NCI-H1048 (cell line): ENCODE measurements at regions not wholly inside any gene's neighbourhood (a gene's known extent, or its start where the extent isn't known, plus 50 kb on each side); places are given as distances from the start of the nearest gene placed in this dataset.
"Not testable (repeated sequence)": the region's sequence is repeated elsewhere in the genome, so short reads cannot be mapped to it uniquely, and the experiment has no call there.

ENCODE experiments used
- DNase-seq: peaks from one replicate; lab custom pipeline; 2025; lab: John Stamatoyannopoulos, UW

DNA sequence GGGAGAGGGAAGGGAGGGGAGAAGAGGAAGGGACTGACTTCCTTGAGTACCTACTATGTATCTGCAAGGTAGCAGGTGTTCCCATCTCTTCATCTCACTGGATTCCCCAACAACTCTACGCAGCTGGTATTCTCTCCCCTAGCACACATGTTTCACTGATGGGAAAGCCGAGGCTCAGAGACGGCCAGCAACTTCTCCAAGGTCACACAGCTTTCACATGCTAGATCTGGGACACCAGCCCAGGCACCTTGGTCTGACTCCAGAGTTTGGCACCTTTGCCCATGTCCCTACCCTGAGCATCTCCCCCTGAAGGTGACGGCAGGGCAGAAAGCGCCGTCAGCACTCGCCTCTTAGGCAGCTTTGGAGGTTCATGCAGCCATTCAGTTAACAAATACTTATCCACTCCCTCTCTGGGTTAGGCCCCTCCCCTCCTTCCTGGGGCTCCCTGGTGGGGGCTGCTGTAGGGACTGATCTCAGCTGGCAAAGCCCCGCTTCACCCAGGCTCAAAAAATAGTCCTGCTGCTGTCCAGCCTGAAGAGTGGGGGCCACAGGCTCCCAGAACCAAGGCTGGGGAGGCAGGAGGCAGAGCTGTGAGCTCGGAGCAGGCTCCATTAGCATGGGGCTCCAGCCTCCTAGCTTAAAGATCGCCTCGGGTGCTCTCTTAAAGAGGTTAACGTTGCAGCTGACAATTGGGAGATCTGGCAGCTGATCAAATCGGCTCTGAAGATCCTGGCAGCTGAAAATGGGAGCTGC, 79.4 kb downstream of the IGLL1 start:
- no peak for DNase-seq

DNA sequence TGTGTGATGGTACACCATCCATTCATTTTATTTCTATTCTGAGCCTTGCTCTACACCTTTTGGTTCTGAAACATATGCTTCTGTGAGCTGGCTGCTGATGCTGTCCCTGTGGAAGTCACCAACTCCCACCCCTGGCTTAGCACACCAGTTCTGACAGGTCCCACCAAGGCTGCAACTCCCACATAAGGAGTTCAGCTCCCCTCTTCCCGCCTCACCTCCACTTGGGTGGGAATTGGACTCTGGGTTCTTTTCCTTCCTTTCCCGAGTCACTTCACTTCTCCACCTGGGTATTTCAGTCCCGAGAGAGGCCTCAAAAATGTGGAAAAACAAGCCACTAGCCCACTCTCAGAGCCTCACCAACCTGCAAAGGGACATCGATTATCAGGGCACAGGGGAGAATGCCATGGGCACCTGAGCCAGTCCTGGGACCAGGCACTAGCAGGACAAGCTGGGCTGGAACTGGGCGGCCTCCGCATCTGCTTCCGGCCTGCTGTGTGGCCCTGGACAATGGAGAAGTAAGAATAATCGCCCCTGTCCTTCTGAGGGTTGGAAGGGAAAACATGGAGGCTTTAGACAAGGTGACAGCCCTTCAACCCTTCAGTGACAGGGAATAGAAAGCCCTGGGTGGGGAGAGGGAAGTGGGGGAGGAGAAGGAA, 80.1 kb downstream of the IGLL1 start:
- DNase-seq, result no peak

GRCh38 chr22:23498811-23499798, 81.0 kb downstream of the IGLL1 start:
- DNase-seq, result no peak

DNA sequence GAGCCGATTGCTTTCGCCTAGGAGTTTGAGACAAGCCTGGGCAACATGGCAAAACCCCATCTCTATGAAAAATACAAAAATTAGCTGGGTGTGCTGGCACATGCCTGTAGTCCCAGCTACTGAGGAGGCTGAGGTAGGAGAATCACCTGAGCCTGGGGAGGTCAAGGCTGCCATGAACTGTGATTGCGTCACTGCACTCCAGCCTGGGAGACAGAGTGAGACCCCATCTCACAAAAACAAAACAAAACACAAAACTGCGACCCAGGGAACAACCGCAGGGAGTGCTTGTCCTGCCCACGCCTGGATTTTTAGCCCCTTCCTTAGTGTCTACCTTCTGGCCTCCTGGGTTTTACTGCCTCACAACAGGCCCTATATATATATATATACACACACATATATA, 82.2 kb downstream of the IGLL1 start:
- DNase-seq, result not testable (repeated sequence)

DNA sequence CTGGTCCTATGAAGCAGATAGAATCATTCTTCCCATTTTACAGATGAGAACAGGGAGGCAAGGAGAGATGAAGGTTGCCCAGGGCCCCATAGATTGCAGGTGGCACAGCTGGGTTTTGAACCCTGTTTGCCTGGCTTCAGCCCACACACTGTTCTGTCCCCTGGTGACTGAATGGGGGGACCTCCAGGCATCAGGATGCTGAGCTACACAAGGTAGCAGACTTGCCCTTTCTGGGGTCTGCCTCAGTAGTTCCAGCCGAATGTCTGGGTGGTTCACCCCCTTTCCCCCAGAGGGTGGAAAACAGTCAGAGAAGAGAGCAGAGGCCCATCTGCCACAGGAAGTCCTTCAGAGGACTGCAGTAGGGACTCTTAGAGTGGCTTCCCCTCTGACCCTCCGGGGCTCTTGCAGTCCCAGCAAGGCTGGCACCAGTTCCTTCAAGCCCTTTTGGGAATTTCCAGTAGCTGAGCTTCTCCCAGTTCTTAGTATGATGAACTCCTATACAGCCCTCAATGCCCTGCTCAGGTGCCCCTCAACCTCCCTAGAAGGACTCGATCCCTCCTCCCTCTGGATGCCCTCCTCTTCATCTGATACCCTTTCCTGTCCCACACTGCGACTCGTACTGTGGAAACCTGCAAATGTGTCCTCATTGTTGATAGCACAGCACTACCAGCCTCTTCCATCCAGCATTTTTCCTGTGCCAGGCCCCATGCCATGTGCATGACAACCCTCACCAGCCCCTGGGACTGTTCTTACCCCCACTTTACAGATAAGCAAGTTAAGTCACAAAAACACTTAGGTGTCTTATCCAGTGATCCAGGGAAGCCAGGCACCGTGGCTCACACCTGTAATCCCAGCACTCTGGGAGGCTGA, 82.8 kb downstream of the IGLL1 start:
- DNase-seq, result no peak

DNA sequence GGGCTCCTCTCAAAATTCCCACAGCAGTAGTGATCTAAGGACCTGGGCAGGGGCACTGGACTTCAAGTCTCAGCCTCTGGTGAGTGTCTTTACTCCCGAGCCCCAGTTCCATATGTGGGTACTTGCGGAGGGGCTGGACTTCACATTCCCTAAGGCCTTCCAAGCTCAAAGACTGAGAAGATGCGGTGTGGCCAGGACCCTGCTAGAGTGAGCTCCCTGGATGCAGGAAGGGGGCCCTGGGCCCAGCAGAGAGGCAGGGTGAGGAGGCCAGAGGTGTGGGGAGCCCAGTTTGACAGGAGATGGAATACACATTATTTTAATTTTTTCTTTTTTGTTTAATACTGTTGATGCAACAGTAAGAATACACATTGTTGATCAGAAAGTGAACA, 83.7 kb downstream of the IGLL1 start:
- DNase-seq, result no peak

DNA sequence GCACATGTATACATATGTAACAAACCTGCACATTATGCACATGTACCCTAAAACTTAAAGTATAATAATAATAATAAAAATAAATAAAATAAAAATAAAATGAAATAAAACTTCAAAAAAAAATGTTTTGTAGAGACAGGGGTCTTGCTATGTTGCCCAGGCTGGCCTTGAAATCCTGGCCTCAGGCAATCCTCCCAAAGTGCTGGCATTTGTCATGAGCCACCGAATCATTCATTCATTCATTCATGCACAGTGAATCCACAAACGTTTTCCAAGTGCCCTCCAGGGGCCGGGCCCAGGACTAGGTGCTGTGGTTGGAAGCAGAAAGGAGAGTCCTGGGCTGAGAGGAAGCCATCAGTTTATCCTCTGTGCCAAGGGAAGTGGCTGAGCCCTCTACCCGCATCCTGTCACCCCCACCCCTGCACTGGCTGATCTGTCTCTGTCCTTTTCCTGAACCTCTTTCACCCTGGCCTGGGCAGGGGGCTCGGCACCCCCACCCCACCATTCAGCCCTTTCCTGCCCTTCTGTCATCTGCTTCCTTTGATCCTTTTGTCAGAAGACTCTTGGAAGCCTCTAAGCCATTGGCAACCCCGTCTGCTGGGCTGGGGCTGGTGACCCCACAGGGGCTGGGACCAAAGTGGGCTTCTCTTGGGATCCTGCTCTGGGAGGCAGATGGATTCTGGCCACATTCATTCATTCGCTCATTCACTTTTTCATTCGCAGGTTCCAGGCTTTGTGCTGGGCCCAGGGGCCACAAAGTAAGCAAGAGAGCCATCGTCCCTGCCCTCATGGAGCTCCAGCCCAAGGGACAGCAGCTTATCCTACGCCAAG, 84.3 kb downstream of the IGLL1 start:
- no peak for DNase-seq

DNA sequence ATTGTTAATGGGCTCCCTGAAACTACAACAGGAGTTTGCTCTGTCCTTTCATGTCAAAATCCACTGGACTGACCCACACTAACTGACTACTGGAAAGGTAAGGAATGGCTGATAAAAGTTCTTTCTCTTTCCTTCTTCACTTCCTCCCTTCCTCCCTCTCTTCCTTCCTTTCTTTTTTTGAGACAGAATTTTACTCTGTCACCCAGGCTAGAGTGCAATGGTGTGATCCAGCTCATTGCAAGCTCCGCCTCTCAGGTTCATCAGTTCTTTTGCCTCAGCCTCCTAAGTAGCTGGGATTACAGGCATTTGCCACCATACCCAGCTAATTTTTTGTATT, 85.2 kb downstream of the IGLL1 start:
- no peak for DNase-seq

GRCh38 chr22:23485490-23485889, 94.6 kb downstream of the IGLL1 start:
- DNase-seq, result no peak

DNA sequence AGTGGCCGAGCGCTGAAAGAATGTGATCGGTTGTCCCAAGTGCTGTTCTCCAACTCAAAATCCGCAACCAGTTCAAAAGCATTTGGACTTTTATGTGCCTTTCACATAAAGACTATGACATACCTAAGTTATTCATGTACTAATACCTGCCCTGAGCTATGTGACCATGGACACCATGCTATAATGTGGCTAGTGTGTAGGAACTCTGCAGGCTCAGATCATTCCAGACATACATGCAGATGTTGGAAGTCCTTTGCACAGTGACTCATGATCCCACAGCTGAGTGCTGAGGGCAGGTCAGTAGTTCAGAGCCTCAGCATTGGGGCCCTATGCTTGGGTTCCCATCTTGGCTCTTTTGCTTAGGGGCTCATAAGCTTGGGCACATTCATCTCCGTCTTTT, 95.4 kb downstream of the IGLL1 start:
- no peak for DNase-seq

- DNase-seq, result no peak
These were observed 98.7 kb downstream of the IGLL1 start for GRCh38 chr22:23481369-23481768.

- no peak for DNase-seq
These were observed 101.9 kb downstream of the IGLL1 start for GRCh38 chr22:23478175-23478574.

- DNase-seq, result not testable (repeated sequence)
These were observed 105.6 kb downstream of the IGLL1 start for GRCh38 chr22:23474531-23474930.

- DNase-seq, result no peak
These were observed 106.2 kb downstream of the IGLL1 start for GRCh38 chr22:23473901-23474300.

DNA sequence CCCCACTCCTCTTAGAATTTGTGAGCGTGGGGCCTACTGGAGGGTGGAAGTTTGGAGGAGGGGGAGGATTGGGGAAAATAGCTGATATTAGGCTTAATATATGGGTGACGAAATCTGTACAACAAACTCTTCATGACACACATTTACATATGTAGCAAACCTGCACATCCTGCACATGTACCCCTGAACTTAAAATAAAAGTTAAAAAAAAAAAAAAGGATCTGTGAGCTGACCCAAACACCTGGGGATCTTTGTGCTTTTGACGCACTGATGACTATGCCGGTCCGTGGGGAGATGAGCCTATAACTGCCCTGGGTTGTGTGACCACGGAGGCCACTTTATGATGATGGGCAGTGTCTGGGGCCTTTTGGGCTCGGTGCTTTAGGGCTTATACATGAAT, 107.7 kb downstream of the IGLL1 start:
- DNase-seq, result not testable (repeated sequence)

DNA sequence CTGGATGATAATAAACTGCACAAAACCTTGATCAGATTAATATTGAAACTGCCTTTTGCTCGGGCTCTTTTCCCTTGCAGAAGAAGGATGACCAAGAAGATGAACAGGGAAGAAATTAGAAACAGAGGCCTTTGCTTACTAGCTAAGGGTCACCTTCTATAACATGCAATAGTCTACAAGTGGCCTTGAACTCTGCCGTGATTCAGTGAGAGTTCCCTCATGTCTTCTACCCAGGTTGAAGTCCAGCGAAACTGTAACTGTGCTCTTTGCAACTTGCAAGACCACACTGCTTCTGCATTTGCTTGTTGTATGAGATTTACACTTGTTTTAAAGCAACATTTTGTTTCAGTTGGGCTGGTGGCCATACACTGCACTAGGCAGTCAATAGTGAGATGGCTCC, 108.4 kb downstream of the IGLL1 start:
- no peak for DNase-seq

- DNase-seq, result no peak
These were observed 109.2 kb downstream of the IGLL1 start for GRCh38 chr22:23470811-23471389.

GRCh38 chr22:23467721-23468294, 112.3 kb downstream of the IGLL1 start:
- DNase-seq, result no peak

- no peak for DNase-seq
These were observed 113.7 kb downstream of the IGLL1 start for GRCh38 chr22:23466351-23466750.

DNA sequence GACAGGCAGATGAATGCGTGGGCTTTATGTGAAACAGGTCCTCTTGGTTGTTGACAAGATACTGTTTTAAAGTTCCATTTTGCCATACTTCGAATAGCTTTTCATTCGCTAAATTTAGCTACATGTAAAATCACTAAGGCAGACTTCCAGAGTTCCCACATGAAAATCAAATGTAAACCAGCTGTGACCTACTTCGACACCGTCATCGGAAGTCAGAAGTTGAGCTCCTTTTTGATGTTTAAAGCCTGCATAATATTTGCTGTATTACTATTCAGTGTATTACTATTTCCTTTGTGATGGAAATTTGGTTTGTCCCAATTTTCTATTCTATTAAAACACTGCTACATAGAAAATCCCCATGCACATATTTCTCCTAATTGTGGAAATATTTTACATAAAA, 115.3 kb downstream of the IGLL1 start:
- DNase-seq, result not testable (repeated sequence)
